G401.6 (cell line): ENCODE measurements at regions not wholly inside any gene's neighbourhood (a gene's known extent, or its start where the extent isn't known, plus 50 kb on each side); places are given as distances from the start of the nearest gene placed in this dataset.

ENCODE experiments used
- FAIRE-seq: peaks from 2 replicates; lab custom pipeline; 2012; peaks lifted over from hg19 to GRCh38; lab: Jason Lieb, UNC

- FAIRE-seq, result no peak
These were observed 140.2 kb upstream of the COL11A1 start for GRCh38 chr1:103248417-103249102.

- FAIRE-seq, result no peak
These were observed 139.2 kb upstream of the COL11A1 start for GRCh38 chr1:103247517-103247916.

GRCh38 chr1:103243481-103243880 is 135.2 kb upstream of the COL11A1 start:
- FAIRE-seq, result peak; percentile 13

- FAIRE-seq, result no peak
These were observed 130.7 kb upstream of the COL11A1 start for GRCh38 chr1:103239034-103239433.

- FAIRE-seq, result no peak
These were observed 121.7 kb upstream of the COL11A1 start for GRCh38 chr1:103230061-103230460.

- FAIRE-seq, result peak; percentile 100
These were observed 112.3 kb upstream of the COL11A1 start for GRCh38 chr1:103220631-103221041.

- FAIRE-seq, result no peak
These were observed 110.5 kb upstream of the COL11A1 start for GRCh38 chr1:103218821-103219220.

- no peak for FAIRE-seq
These were observed 110.0 kb upstream of the COL11A1 start for GRCh38 chr1:103218369-103218768.

GRCh38 chr1:103211073-103211472 is 102.8 kb upstream of the COL11A1 start:
- FAIRE-seq, result peak; percentile 8

- peak; percentile 6 for FAIRE-seq
These were observed 100.5 kb upstream of the COL11A1 start for GRCh38 chr1:103208844-103209243.

- FAIRE-seq, result no peak
These were observed 90.7 kb upstream of the COL11A1 start for GRCh38 chr1:103199001-103199400.

GRCh38 chr1:103198076-103198475 is 89.8 kb upstream of the COL11A1 start:
- no peak for FAIRE-seq

- peak; percentile 100 for FAIRE-seq
These were observed 88.9 kb upstream of the COL11A1 start for GRCh38 chr1:103197216-103197615.

- no peak for FAIRE-seq
These were observed 86.7 kb upstream of the COL11A1 start for GRCh38 chr1:103194984-103195383.

- peak; percentile 100 for FAIRE-seq
These were observed 85.7 kb upstream of the COL11A1 start for GRCh38 chr1:103194060-103194459.

GRCh38 chr1:103191327-103191726 is 83.0 kb upstream of the COL11A1 start:
- no peak for FAIRE-seq

GRCh38 chr1:103190766-103191165 is 82.4 kb upstream of the COL11A1 start:
- FAIRE-seq, result no peak

- FAIRE-seq, result no peak
These were observed 79.4 kb upstream of the COL11A1 start for GRCh38 chr1:103187673-103188072.

- FAIRE-seq, result peak; percentile 100
These were observed 72.3 kb upstream of the COL11A1 start for GRCh38 chr1:103180660-103181059.

- no peak for FAIRE-seq
These were observed 68.9 kb upstream of the COL11A1 start for GRCh38 chr1:103177108-103177775.

GRCh38 chr1:103171041-103171590 is 62.8 kb upstream of the COL11A1 start:
- FAIRE-seq, result no peak

GRCh38 chr1:103170609-103171008 is 62.3 kb upstream of the COL11A1 start:
- no peak for FAIRE-seq

- no peak for FAIRE-seq
These were observed 54.0 kb upstream of the COL11A1 start for GRCh38 chr1:103162360-103162759.

GRCh38 chr1:103160281-103160680 is 52.0 kb upstream of the COL11A1 start:
- FAIRE-seq, result peak; percentile 100
